SH-SY5Y (cell line): ENCODE measurements at regions not wholly inside any gene's neighbourhood (a gene's known extent, or its start where the extent isn't known, plus 50 kb on each side); places are given as distances from the start of the nearest gene placed in this dataset.

Source experiments
- GATA2 ChIP-seq: IDR thresholded peaks from 2 replicates; pipeline ENCODE4 v1.6.1; 2011; ENCODE audit warnings: mild to moderate bottlenecking, low read depth, low read length
- GATA3 ChIP-seq: IDR thresholded peaks from 2 replicates; pipeline ENCODE4 v1.6.1; 2011; ENCODE audit warnings: low read depth, mild to moderate bottlenecking, low read length, moderate library complexity

GRCh38 chr1:244239261-244239770 lies 188.2 kb downstream of the ZBTB18 start:
- TF ChIP-seq GATA2 (no peak), GATA3 (no peak)
